Right lobe of liver (tissue), 4 donors: ENCODE measurements at regions not wholly inside any gene's neighbourhood (a gene's known extent, or its start where the extent isn't known, plus 50 kb on each side); places are given as distances from the start of the nearest gene placed in this dataset.

Experiments
- POLR2A ChIP-seq: fragments of 450-650 bp; IDR thresholded peaks from one replicate; pipeline ENCODE4 v1.6.1; 2017; ENCODE audit warnings: antibody characterized with exemption, mild to moderate bottlenecking
- TF ChIP-seq, protein P1 (sequence below), 4 donors: fragments of 200-600 bp in 3 of 4; fragments of 450-650 bp in 1 of 4; IDR thresholded peaks; one replicate each; pipeline versions ENCODE4 v1.5.1 to v1.8.0; 2016 to 2022; ENCODE audit warnings: antibody characterized with exemption in 4 of 4, mild to moderate bottlenecking in 2 of 4
- donor health status: DM: no; HTN: no; CAD: no.
- donor health status: DM: no; HTN: no; CAD: no.
- donor health status: DM: no; HTN: yes; CAD: no.

DNA sequence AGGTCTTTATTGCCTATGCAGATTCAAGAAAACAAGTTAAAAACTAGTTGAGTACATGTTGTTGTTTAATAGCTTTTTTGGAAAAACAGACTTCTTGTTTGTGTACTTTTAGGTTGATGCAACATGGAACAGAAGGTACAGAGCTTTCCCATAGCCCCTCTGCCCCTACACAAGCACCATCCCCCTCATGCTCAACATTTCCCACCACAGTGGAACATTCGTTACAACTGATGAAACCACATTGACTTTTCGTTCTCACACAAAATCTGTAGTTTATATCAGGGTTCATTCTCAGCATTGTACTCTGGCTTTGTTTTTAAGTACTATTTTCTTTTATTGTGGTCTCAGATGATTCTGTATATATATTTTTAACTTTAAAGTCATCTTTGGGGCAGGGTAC is 1054.6 kb downstream of the NTRK3 start:
- TF ChIP-seq, protein P1, sequence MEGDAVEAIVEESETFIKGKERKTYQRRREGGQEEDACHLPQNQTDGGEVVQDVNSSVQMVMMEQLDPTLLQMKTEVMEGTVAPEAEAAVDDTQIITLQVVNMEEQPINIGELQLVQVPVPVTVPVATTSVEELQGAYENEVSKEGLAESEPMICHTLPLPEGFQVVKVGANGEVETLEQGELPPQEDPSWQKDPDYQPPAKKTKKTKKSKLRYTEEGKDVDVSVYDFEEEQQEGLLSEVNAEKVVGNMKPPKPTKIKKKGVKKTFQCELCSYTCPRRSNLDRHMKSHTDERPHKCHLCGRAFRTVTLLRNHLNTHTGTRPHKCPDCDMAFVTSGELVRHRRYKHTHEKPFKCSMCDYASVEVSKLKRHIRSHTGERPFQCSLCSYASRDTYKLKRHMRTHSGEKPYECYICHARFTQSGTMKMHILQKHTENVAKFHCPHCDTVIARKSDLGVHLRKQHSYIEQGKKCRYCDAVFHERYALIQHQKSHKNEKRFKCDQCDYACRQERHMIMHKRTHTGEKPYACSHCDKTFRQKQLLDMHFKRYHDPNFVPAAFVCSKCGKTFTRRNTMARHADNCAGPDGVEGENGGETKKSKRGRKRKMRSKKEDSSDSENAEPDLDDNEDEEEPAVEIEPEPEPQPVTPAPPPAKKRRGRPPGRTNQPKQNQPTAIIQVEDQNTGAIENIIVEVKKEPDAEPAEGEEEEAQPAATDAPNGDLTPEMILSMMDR (IDR thresholded peaks at IDR 0.05) = no peak
- TF ChIP-seq POLR2A = no peak
